Fibroblast of peridontal ligament (primary cell): ENCODE measurements at regions not wholly inside any gene's neighbourhood (a gene's known extent, or its start where the extent isn't known, plus 50 kb on each side); places are given as distances from the start of the nearest gene placed in this dataset.

Experiments
- DNase-seq: peaks from one replicate; pipeline ENCODE4 v3.0.0-alpha.2; 2010; ENCODE audit errors: extremely low read depth

DNA sequence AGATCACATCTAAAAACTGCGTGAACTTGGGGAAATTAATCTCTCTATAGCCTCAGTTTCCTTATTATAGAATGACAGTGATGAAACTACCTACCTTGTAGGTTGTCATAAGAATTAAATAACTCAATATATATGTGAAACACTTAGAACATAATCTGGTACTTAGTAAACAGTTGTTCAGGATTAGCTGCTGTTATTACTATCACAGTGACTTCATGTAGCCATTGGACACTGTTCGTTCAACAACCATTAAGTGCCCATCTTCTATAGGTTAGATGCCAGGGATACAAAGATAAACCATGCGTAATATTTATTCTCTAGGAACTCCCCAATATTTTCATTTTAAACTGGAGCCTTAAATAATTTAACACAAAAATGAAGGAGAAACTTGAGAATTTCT lies 329.0 kb upstream of the PROK2 start:
- DNase-seq, result no peak

DNA sequence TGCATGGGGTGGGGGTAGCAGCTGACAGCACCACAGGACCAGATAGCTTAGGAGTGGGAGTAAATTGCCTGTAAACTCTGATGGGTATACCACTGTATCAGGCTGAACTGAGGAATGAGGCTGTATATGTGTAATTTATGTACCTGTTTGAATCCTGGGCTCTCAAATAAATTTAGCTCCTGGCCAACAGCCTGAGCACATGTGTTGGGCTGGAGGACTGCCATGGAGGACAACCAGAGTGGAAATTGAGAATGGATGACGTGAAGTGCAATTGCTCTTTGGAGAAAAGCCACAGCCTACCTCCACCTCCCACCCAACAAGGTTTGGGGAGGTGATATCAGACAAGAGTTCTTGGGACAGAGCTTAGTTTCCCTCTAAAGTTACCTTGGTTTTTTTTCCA lies 328.6 kb upstream of the PROK2 start:
- no peak for DNase-seq

DNA sequence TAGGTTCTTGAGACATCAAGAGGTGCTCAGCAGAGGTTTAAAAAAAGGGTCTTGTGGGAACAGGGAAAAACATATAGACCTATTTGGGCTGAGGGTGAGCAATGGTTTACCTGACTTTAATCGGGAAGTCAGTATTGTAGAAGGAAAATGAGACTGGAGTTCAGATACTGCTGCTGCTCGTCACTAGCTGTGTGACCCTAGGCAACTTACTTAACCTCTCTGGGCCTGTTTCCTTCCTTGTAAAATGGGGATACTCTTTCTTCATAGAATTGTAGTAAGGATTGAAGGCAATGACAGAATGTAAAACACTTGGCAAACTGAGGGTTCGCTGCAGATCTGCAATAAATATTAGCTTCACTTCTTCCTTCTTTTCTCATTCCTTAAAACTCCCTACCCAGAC lies 327.5 kb upstream of the PROK2 start:
- DNase-seq, result no peak

DNA sequence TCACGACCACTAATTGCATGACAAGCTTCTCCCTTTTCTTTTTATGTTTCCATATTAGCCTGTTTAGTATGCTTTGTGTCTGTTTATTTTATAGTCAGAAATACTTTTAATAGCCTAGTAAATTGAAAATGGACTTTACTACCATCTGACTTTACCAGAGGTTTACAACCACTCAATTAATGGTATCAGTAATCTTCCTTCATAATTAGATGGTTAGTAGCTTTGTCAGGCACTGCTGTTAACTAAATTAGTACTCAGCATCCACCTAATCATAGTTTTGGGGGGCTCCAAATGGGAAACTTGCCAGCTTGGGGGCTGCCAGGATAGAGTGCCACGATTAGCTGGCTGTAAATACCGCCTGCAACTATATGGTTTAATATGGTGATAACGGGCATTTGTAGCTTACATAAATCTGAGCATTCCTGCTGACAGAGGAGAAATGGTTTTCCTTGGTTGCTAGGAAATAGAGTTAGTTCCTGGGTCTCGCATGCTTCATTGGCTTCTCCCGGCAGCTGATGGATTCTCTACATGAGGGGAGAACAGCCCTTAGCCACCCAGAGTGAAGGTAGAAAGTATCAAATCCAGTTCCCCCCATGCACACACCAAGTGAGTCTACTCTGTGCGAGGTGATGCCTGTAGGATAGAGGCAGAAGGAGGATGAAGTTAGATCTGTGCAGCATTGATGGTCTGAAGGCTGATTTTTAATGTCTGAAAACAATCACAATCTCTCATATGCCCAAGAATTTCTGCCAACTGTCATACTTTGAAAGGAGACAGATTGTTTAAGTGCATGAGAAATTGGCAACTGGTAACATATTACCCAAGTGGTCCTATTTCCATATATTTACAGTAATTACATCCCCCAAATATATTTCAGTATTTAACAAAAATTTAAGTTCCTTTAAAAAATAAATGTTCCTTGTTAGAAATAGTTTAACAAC lies 326.6 kb upstream of the PROK2 start:
- no peak for DNase-seq

DNA sequence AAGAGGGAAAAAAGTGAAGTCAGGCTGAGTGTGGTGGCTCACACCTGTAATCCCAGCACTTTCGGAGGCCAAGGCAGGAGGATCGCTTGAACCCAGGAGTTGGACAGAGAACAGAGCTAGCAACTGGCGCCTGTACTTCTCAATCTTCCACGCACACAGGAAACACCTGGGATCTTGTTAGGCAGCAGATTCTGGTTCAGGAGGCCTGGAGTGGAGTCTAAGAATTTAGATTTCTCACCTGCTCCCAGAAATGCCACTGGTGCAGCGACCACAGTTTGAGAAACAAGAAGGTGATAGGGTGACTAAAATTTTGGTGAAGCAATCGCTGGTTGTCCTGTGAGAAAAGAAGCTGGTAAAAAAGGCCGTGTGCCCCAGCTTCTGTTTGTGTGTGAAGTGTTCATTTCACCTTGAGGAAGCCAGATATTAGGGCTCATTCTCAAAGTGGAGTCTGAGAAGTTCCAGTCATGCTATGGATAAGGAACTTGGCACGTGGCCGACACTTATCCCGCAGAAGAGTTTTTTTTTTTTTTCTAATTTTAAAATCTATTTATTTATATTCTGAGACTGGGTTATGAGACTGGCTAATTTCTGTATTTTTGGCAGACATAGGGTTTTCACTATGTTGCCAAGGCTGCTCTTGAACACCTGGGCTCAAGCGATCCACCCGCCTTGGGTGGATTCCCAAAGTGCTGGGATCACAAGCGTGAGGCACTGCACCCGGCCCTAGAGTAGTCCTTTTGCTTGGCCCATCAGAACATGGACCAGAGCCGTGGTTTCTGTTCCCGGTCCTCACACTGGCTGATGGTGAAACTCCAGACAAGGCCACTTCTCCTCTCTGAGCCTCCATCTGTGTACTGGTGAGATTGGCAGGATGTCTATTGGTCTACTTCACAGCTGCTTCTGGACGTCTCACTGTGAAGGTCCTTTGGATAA lies 324.6 kb upstream of the PROK2 start:
- DNase-seq, result no peak

DNA sequence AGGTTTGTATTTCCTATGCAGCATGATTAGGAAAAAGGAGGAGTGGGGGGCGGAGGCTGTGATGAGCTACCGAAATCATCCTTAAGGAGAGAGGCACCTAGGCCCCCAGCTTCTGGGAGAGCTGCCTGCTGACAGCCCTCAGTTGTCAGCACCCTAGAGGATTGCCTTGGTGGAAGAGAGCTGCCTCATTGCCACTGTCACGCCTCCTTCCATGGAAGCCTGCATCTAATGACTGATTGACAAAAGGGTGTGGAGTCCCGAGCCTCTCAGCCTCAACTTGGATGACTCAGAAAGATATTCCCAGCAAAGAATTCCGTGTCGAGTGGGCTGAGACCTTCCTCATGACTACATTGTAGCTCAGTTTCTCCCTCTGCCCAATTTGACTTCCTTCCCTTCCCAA lies 320.4 kb upstream of the PROK2 start:
- DNase-seq, result no peak

DNA sequence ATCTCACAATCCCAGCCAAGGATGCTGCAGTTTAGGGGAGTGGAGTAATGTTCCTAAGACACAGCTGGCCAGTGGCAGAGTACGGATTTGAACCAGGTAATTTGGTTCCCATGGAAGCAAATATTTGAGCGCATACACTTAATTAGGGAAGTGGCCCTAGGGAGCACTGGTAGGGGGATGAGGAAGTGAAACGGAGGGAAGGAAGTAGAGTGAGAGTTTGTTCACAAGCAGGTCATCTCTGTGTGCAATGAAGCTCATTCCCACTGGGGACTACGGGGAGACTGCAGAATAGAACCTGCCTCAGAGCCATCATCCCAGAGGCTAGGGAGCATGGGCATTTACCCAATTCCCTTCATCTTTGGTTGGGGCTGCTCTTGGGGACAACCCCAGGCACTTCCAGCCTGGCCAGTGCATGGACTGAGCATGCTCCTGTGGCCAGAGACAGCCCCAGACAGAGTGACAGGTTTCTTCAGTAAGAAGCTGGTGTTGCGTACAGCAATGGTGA lies 317.2 kb upstream of the PROK2 start:
- DNase-seq, result no peak

DNA sequence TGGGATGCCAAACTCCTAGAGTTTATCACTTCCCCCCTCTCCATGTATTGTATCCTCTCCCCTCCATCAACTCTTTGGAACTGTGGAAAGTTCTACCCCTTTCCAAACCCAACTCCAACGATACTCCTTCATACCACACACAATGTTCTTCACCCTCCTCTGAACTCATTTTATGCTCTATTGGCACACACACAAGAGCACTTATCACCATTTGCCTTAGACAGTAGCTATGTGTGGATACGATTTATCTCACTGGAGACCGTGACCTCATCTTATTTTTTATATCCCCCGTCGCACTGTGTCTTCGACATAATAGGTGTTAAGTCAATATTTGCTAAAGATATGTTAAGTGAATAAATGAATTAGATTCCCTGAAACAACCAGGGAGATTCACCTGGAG lies 316.5 kb upstream of the PROK2 start:
- DNase-seq, result no peak

DNA sequence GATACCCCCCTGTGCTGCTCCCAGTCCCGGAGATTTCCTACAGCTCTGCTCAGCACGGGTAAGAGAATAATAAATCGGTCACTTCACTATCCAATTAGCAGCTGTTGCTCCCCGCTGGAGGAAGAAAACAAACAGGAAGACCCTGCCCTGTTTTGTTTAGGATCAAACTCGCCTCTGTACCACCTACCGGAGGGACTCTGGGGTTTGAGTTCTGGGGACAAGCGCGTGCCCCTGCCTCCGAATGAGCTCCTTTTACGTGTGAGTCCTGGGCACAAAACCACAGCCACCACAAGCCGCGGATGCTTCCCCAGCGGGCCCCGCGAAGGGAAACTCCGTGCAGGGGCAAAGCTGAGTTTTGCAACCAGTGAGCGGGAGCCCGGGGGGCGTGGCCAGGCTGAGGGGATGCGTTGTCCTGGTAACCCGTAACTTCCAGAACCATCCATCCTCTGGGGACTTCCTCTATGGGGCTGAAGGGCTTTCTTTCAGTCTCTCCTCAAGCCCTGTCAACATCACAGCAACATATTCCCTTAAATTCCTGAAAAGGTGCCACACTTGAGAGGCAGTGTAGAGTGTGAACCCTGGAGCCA lies 315.7 kb upstream of the PROK2 start:
- peak; percentile 84 for DNase-seq

DNA sequence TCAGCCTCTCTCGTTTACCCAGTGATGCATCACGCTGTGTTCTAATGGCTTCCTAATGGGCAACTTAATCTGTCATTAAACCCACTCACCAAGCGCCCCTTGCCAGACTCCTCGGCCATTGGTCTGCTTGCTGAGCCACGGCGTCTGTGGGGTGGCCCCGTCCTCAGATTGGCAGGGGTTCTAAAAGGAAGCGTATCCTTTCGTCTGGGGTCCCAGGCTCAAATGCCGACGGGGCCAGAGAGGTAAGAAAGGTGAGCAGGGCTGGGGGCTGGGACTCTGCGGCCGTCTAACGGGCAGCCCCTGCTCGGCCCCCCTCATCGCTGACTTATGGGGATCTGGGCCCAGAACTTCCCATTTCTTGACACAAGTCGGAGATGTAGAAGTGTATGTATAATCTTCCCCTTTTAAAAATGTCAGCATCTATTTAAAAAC lies 315.1 kb upstream of the PROK2 start:
- DNase-seq, result no peak

DNA sequence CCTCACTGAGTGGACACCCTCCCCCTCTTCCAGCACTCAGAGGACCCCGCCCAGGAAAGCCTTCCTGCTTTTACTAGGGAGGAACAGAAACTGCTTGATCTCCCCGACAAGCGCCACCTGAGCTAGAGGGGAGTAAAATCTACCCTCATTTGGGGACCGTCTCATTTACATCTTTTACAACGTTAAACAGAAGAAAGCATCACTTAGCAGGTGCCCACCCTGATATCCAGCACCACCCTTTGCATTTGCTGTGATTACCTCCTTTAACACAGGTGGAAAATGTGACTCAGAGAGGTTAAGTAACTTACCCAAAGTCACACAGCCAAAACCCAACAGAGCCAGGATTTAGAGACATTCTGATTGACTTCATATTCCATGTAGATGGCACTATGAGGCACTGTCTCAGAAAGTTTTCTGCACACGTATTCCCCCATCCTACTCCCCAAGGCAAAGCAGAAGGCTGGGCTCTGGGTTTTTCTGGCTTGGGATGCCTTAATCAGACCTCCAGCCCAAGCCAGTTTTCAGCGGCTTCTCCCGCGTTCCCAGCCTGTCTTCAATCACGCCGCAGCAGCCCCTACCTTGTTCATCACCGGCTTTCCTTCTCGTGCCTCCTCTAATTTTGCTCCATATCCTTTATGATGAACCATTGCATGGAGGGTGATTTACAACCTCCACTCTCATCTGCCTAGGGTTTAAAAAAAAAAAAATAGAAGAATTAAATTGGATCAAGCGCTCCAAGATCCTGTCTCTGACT lies 314.6 kb upstream of the PROK2 start:
- no peak for DNase-seq

DNA sequence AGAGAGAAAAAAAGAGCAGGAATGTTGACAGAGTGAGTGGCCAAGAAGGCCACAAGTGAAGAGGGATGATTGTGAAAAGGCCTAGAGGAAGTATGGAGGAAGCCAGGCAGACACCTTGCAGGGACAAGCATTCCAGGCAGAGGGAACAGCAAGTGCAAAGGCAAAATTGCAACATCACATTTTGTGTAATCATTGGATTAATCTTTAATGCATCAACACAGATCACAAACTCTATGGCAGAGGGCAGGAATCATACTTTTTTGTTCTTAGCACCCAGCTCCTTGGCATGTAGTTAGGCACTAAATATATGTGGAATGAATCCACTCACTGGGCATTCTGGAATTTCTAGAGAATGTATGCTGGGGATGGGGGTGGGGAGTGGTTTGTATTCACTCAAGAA lies 312.1 kb upstream of the PROK2 start:
- no peak for DNase-seq

DNA sequence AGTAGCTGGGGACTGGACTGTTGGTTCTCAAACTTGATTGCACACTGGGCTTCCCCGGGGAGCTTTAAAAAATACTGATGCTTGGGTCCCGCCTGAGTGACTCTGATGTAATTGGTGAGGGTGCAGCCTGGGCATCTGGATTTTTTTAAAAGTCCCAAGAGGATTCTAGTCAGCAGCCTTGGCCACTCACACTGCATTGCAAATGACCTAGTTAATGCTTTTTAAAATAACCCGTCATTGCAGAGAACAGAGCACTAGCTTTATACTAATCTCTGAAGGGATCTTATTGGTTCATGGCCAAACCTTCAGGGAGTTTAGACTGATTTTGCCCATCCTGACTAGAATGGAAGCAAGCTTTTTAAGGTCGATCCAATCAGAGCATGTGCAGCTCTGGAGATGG lies 310.6 kb upstream of the PROK2 start:
- no peak for DNase-seq

DNA sequence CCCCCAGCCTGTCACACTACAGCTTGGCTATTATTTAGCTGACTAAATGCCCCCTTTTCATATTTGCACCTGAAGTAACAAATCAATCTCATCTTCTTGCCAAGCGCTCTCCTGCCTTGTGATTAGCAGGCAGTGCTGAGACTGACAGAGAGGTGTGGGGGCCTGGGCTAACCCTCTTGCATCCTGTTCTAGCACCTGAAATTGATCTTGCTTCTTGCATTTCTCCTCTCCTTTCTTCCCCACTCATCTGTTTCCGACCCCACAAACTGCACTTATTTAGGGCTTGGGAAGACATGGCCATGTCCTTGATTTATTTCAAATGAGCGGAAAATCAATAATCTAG lies 309.0 kb upstream of the PROK2 start:
- no peak for DNase-seq

DNA sequence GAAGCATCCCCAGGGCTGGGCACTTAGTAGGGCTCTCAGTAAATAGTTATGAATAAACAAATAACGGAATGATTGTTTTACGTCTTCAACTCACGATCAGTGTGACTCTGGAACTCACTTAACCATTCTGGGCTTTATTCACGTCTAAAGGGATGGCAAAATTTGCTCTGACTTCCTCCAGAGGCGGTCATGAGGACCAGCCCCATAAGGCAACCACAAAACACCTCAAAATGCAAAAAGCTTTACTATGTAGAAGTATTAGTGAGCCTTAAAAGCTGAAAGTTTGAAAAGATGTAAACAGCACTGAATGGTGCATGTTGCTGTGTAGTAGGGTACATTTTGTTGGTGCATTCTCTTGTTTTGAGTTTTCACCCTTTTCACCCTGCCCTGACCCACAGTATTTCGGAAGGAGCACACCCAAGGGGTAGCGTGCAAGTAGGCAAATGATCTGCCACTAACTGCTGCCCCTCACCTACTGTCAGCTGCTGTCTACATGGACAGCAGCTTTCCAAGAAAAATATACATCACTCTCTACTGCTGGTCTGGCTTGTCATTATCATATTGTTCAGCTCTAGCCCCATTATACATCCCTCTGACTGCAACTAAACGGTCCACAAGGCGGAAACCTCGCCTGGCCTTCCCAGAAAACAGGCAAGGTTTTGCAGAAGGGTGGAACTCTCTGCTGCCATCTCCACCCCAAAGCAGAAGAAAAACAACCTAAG lies 308.5 kb upstream of the PROK2 start:
- no peak for DNase-seq

DNA sequence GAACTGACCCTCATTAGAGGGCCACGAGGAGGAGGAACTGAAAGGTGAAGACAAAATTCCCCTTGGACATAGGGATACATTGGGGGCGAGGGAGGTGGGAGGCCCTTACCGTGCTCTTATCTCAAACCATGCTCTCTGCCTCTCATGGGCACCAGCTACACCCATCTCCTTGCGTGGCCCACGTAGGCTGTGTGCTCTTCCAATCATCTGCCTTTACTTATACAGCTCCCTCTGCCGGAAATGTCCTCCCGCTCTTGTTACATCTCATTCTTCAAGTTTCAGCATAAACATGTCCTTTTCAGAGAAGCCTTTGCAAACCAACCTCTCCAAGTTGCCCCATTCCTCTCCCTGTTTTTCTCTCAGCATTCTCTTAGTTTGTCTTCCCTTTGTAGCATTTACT lies 307.8 kb upstream of the PROK2 start:
- no peak for DNase-seq

DNA sequence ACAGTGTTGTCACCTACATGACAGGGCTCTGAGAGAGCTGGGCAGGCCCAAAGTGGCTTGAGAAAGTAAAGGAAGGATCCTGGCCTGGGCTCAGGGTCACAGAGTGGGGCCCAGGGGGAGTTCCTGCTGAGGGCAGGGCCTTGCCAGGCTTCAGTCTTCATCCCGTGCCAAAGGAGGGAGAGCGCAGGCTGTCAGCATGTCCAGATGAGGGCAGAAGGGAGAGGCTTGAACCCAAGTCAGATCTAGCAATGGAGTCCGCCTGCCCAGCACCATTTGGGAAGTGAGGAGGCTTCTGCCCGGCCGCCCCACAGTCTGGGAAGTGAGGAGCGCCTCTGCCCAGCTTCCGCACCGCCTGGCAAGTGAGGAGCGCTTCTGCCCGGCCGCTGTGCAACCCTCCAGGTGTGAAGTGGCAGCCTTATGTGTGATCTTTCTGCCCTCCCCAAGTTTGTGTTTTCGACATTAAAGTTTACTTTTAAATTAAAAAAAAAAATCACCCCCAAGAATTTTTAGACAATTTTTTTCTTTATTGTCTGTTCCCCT lies 303.6 kb upstream of the PROK2 start:
- no peak for DNase-seq

DNA sequence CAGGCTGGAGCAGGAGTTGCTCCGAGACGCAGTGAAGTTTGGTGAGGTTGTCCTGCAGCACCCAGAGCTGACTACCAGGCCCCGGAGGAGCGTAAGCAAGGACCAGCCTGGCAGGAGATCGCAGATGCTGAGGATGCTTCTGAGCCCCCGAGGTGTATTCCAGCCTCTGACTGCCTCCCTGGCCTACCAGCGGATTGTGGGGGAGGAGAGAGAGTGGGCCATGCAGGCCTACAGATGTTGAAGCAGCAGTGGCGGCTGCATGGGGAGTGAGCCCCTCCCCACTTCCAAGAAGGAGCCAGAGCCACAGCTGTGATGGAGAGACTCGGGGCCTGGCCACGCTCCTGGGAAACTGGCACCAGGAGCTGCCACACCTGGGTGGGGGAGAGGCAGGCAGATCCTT lies 302.5 kb upstream of the PROK2 start:
- no peak for DNase-seq

DNA sequence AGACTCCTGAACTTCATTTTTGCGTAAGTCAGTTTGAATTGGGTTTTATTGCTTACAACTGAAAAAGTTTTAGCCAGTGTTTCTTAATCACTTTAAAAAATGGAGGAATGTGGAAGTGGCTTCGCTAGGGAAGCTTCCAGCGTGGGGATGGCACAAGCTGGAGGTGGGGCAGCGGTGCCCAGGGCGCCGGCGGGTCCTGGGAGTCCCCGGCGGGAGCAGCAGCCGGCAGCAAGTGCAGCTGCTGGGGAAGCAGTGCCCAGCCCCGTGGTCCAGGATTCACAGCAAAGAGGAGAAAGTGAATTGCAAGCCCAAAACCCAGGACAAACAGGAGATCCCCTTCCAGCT lies 301.8 kb upstream of the PROK2 start:
- DNase-seq, result no peak

DNA sequence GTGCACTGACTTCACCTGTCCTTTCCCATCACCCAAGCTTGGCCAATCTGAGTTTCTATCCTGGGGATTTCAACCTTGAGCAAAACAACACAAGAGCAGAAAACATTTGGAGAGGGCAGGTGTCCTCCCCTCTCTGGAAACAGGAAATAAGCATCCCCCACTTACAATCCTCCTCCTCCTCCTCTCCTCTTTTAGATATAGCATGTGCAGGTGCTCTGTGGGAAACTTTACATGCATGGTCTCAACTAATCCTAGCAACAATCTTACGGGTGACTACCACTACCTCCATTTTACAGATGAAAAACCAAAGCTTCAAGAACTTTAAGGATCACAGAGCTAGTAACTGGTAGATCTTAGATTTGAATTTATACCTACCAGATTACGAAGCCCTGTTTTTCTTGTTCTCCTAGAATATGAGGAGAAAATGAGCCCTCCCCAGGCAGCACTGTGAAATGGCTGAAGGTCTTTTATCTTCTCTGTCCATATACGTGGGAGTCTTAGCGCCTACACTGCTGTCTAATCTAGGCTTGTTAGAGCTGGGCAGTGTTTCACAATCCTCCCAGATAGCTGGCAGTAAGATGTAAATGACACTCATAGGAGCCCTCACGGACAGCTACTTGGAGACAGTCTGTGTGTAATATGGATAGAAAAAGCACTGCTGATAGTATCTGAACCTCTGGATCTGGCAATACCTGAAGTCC lies 301.2 kb upstream of the PROK2 start:
- DNase-seq, result no peak
